ENCODE measurements at regions not wholly inside any gene's neighbourhood (a gene's known extent, or its start where the extent isn't known, plus 50 kb on each side); places are given as distances from the start of the nearest gene placed in this dataset.

DNA sequence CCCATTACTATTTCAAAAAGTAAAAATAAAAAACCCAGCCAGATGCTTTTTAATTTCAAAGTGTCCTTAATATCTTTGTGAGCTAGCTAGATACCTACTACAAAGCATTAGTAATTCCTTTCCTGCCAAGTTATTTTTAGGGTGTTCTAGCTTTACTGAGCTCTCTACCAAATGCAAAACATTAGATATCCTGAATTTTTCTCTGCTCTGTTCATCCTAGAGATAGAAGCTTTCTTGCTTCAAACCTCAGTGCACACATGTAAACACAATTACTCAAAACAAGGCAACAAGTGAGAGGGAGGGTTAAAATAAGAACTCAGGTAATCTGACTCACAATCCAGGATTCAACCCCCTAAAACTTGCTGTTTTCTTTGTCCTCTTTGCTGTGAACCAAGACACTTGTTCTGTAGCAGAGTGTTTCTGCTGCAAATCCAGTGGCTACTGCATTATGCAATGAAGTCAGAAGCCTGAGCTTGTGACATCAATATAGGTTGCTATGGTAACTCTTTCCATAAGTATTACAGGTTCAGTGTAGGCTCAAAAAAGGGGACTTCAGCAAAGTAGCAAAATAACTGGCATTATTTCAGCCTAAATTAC is 72.6 kb upstream of the STXBP5 start:
- DNase-seq, result peak in 1 of 2 donors; percentile 24
- Histone ChIP-seq H3K27ac (ENCODE audit: low read length) (no peak overlapping the region), H3K36me3 (ENCODE audit: control insufficient read depth, insufficient read depth, low read length) (no peaks in the 10 kb centered on the region), H3K4me1 (ENCODE audit: control insufficient read depth, insufficient read depth, low read length) (no peaks in the 10 kb centered on the region), H3K9me3 (ENCODE audit: control insufficient read depth, low read depth, low read length) (no peaks in the 10 kb centered on the region), H3K4me3 (ENCODE audit: low read length) (no peak overlapping the region), H3K27me3 (ENCODE audit: control insufficient read depth, insufficient read depth, low read length) (no peaks in the 10 kb centered on the region)

GRCh38 chr6:147132889-147133288 is 71.3 kb upstream of the STXBP5 start:
- no peak for DNase-seq
- H3K4me1 ChIP-seq (ENCODE audit: control insufficient read depth, insufficient read depth, low read length), result no peaks in the 10 kb centered on the region
- H3K9me3 ChIP-seq (ENCODE audit: control insufficient read depth, low read depth, low read length), result no peaks in the 10 kb centered on the region
- no peaks in the 10 kb centered on the region for H3K27me3 ChIP-seq (ENCODE audit: control insufficient read depth, insufficient read depth, low read length)
- no peak overlapping the region for H3K4me3 ChIP-seq (ENCODE audit: low read length)
- H3K27ac ChIP-seq (ENCODE audit: low read length), result no peak overlapping the region
- WGBS (ENCODE audit: insufficient coverage, low lambda C conversion rate), result 30% methylated on average over 2 of the region's 3 CpGs
- H3K36me3 ChIP-seq (ENCODE audit: control insufficient read depth, insufficient read depth, low read length), result no peaks in the 10 kb centered on the region

DNA sequence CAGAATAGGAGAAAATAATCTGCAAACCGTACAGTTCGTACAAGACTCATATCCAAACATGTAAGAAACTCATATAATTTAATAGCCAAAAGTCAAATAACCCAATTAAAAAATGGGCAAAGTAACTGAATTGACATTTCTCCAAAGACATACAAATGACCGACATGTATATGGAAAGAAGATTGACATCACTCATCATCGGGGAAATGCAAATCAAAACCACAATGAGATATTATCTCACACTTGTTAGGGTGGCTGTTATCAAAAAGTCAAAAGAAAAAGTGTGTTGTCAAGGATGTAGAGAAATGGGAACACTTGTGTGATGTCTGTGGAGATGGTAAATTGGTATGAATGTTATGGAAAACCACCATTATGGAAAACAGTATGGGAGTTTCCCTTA is 70.5 kb upstream of the STXBP5 start:
- Histone ChIP-seq H3K4me3 (ENCODE audit: low read length) (no peak overlapping the region), H3K9me3 (ENCODE audit: control insufficient read depth, low read depth, low read length) (no peaks in the 10 kb centered on the region), H3K4me1 (ENCODE audit: control insufficient read depth, insufficient read depth, low read length) (no peaks in the 10 kb centered on the region), H3K36me3 (ENCODE audit: control insufficient read depth, insufficient read depth, low read length) (no peaks in the 10 kb centered on the region), H3K27me3 (ENCODE audit: control insufficient read depth, insufficient read depth, low read length) (no peaks in the 10 kb centered on the region), H3K27ac (ENCODE audit: low read length) (no peak overlapping the region)
- no peak for DNase-seq
- 100% methylated on average over 2 of the region's 4 CpGs for WGBS (ENCODE audit: insufficient coverage, low lambda C conversion rate)

GRCh38 chr6:147135211-147135681 is 69.0 kb upstream of the STXBP5 start:
- Histone ChIP-seq H3K4me3 (ENCODE audit: low read length) (no peak overlapping the region), H3K27me3 (ENCODE audit: control insufficient read depth, insufficient read depth, low read length) (no peaks in the 10 kb centered on the region), H3K9me3 (ENCODE audit: control insufficient read depth, low read depth, low read length) (no peaks in the 10 kb centered on the region), H3K4me1 (ENCODE audit: control insufficient read depth, insufficient read depth, low read length) (no peaks in the 10 kb centered on the region), H3K36me3 (ENCODE audit: control insufficient read depth, insufficient read depth, low read length) (no peaks in the 10 kb centered on the region), H3K27ac (ENCODE audit: low read length) (no peak overlapping the region)
- DNase-seq, result no peak
- 75% methylated on average over 2 of the region's 2 CpGs for WGBS (ENCODE audit: insufficient coverage, low lambda C conversion rate)

- H3K9me3 ChIP-seq (ENCODE audit: control insufficient read depth, low read depth, low read length), result no peaks in the 10 kb centered on the region
- no peaks in the 10 kb centered on the region for H3K27me3 ChIP-seq (ENCODE audit: control insufficient read depth, insufficient read depth, low read length)
- 56% methylated on average over 1 of the region's 2 CpGs for WGBS (ENCODE audit: insufficient coverage, low lambda C conversion rate)
- DNase-seq, result no peak
- H3K4me1 ChIP-seq (ENCODE audit: control insufficient read depth, insufficient read depth, low read length), result no peaks in the 10 kb centered on the region
- H3K4me3 ChIP-seq (ENCODE audit: low read length), result no peak overlapping the region
- H3K36me3 ChIP-seq (ENCODE audit: control insufficient read depth, insufficient read depth, low read length), result no peaks in the 10 kb centered on the region
- no peak overlapping the region for H3K27ac ChIP-seq (ENCODE audit: low read length)
Observed at GRCh38 chr6:147136057-147136456, 68.2 kb upstream of the STXBP5 start.

DNA sequence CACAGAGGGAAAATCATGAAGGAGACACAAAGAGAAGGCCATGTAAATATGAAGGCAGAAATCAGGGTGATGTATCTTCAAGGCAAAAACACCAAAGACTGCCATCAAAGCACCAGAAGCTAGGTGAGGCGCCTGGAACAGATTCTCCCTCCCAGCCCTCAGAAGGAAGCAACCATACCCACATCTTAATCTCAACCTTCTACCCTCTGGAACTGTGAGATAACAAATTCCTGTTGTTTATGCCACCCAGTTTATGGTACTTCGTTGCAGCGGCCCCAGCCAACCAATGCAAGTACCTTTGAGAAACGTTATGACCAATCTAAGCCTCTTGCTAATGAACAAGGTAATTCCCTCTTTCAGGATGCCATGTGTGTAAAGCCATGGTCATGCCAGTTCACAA is 66.2 kb upstream of the STXBP5 start:
- WGBS (ENCODE audit: insufficient coverage, low lambda C conversion rate), result no CpG with 5 or more reads among the region's 4 CpGs
- no peaks in the 10 kb centered on the region for H3K36me3 ChIP-seq (ENCODE audit: control insufficient read depth, insufficient read depth, low read length)
- no peaks in the 10 kb centered on the region for H3K27me3 ChIP-seq (ENCODE audit: control insufficient read depth, insufficient read depth, low read length)
- H3K27ac ChIP-seq (ENCODE audit: low read length), result no peak overlapping the region
- H3K9me3 ChIP-seq (ENCODE audit: control insufficient read depth, low read depth, low read length), result no peaks in the 10 kb centered on the region
- no peak overlapping the region for H3K4me3 ChIP-seq (ENCODE audit: low read length)
- no peak for DNase-seq
- H3K4me1 ChIP-seq (ENCODE audit: control insufficient read depth, insufficient read depth, low read length), result peaks cover 6% of the 10 kb centered on the region

GRCh38 chr6:147138835-147139234 is 65.4 kb upstream of the STXBP5 start:
- Histone ChIP-seq H3K4me3 (ENCODE audit: low read length) (no peak overlapping the region), H3K9me3 (ENCODE audit: control insufficient read depth, low read depth, low read length) (no peaks in the 10 kb centered on the region), H3K36me3 (ENCODE audit: control insufficient read depth, insufficient read depth, low read length) (no peaks in the 10 kb centered on the region), H3K27ac (ENCODE audit: low read length) (no peak overlapping the region), H3K27me3 (ENCODE audit: control insufficient read depth, insufficient read depth, low read length) (no peaks in the 10 kb centered on the region), H3K4me1 (ENCODE audit: control insufficient read depth, insufficient read depth, low read length) (peaks cover 6% of the 10 kb centered on the region)
- peak; percentile 42 to 66 for DNase-seq
- 69% methylated on average over 2 of the region's 3 CpGs for WGBS (ENCODE audit: insufficient coverage, low lambda C conversion rate)

DNA sequence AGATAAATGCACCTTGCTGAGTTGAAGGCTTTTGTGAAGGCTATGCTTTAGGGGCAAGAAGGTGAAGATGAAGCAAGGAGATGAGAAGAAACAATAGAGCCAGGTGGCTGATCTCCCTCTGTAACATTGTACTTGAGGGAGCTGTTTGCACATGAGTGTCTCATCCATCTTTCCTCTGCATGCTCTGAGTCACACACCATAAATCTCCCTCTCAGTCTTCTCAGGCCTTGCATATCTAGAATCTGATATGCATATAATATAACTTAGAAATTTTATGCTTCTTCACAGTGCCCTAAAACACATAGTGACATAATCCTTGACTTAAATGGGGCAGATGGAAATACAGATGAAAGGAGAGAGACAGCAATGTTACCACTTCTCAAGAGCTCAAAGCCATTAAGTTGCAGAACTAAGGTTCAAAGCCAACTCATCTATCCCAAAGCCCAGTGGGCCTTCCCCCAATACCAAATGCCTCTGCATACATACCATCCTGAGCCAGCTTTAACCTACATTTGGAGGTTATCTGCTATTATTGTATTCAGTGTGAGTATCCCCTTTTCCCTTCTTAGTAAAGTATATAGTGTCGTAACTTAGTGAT is 62.4 kb upstream of the STXBP5 start:
- peak overlapping the region; percentile 7 for H3K27ac ChIP-seq (ENCODE audit: low read length)
- WGBS (ENCODE audit: insufficient coverage, low lambda C conversion rate), result no CpG with 5 or more reads among the region's 1 CpG

DNA sequence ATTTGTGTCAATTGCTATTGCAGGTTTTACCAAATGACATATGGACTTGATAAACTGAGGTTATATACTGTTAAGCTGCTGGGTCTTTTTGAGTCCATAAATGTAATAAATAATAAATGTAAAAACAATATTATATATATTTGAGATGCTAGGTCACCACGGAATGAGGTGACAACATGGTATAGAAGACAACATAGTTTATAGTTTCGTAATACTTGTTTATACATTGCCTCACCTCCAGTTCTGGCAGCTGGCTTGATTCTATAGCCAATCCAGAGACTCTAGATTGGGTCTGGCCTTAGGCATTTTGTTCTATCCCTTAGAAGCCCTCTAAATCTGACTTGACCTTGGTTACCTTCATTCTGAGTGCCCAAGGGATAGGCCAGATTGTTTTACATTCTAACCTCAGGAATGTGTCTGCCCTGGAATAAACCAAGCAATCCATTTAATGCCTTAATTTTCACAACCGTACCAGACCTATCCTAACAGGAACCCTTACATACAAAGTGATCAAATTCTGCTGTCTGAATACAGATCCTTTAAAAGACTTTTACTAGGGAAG is 61.5 kb upstream of the STXBP5 start:
- WGBS (ENCODE audit: insufficient coverage, low lambda C conversion rate), result 88% methylated on average over 3 of the region's 3 CpGs
- Histone ChIP-seq H3K4me3 (ENCODE audit: low read length) (no peak overlapping the region), H3K9me3 (ENCODE audit: control insufficient read depth, low read depth, low read length) (no peaks in the 10 kb centered on the region), H3K36me3 (ENCODE audit: control insufficient read depth, insufficient read depth, low read length) (no peaks in the 10 kb centered on the region), H3K4me1 (ENCODE audit: control insufficient read depth, insufficient read depth, low read length) (peaks cover 6% of the 10 kb centered on the region), H3K27ac (ENCODE audit: low read length) (no peak overlapping the region), H3K27me3 (ENCODE audit: control insufficient read depth, insufficient read depth, low read length) (no peaks in the 10 kb centered on the region)
- no peak for DNase-seq

More for the DNA sequence above, 62.4 kb upstream of the STXBP5 start:
- H3K27me3 ChIP-seq (ENCODE audit: control insufficient read depth, insufficient read depth, low read length), result no peaks in the 10 kb centered on the region
- no peak overlapping the region for H3K4me3 ChIP-seq (ENCODE audit: low read length)
- H3K4me1 ChIP-seq (ENCODE audit: control insufficient read depth, insufficient read depth, low read length), result peaks cover 6% of the 10 kb centered on the region
- peak; percentile 40 to 75 for DNase-seq
- H3K9me3 ChIP-seq (ENCODE audit: control insufficient read depth, low read depth, low read length), result no peaks in the 10 kb centered on the region
- H3K36me3 ChIP-seq (ENCODE audit: control insufficient read depth, insufficient read depth, low read length), result no peaks in the 10 kb centered on the region

GRCh38 chr6:147149092-147149491 is 55.1 kb upstream of the STXBP5 start:
- Histone ChIP-seq H3K27ac (ENCODE audit: low read length) (no peak overlapping the region), H3K4me1 (ENCODE audit: control insufficient read depth, insufficient read depth, low read length) (peaks cover 4% of the 10 kb centered on the region), H3K4me3 (ENCODE audit: low read length) (no peak overlapping the region), H3K27me3 (ENCODE audit: control insufficient read depth, insufficient read depth, low read length) (no peaks in the 10 kb centered on the region), H3K36me3 (ENCODE audit: control insufficient read depth, insufficient read depth, low read length) (no peaks in the 10 kb centered on the region), H3K9me3 (ENCODE audit: control insufficient read depth, low read depth, low read length) (no peaks in the 10 kb centered on the region)
- DNase-seq, result no peak
- 80% methylated on average over 1 of the region's 4 CpGs for WGBS (ENCODE audit: insufficient coverage, low lambda C conversion rate)

DNA sequence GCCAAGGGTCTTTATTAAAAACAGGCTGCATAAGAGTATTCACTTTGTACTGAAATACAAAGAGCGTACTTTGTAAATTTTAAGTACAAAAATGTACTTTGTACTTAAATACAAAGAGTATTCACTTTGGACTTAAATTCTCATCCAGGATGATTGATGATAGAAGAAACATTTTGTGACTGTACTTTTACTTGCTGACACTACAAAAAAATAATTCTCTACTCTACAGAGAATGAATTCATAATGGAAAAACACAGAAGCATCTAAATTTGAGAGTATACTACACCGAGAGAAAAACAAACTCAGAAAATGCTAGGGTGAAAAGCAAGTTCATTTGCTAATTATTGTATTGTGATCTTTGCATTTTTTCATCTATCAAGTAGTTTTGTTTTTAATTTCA is 54.4 kb upstream of the STXBP5 start:
- H3K4me1 ChIP-seq (ENCODE audit: control insufficient read depth, insufficient read depth, low read length), result peaks cover 4% of the 10 kb centered on the region
- peak overlapping the region; percentile 47 for H3K27ac ChIP-seq (ENCODE audit: low read length)
- 80% methylated on average over 1 of the region's 2 CpGs for WGBS (ENCODE audit: insufficient coverage, low lambda C conversion rate)
- H3K36me3 ChIP-seq (ENCODE audit: control insufficient read depth, insufficient read depth, low read length), result no peaks in the 10 kb centered on the region
- H3K27me3 ChIP-seq (ENCODE audit: control insufficient read depth, insufficient read depth, low read length), result no peaks in the 10 kb centered on the region
- H3K4me3 ChIP-seq (ENCODE audit: low read length), result no peak overlapping the region
- no peaks in the 10 kb centered on the region for H3K9me3 ChIP-seq (ENCODE audit: control insufficient read depth, low read depth, low read length)
- DNase-seq, result no peak

All from large intestine (tissue), 3 donors.